ENCODE measurements at regions not wholly inside any gene's neighbourhood (a gene's known extent, or its start where the extent isn't known, plus 50 kb on each side); places are given as distances from the start of the nearest gene placed in this dataset.

- no peak for DNase-seq
Measured at GRCh38 chr12:110995615-110996014, 75.2 kb upstream of the MYL2 start.

- no peak for DNase-seq
Measured at GRCh38 chr12:110995016-110995415, 74.6 kb upstream of the MYL2 start.

- DNase-seq = no peak
Measured at GRCh38 chr12:110993434-110993833, 73.1 kb upstream of the MYL2 start.

- no peak for DNase-seq
Measured at GRCh38 chr12:110992909-110993308, 72.5 kb upstream of the MYL2 start.

- no peak for DNase-seq
Measured at GRCh38 chr12:110983811-110984210, 63.4 kb upstream of the MYL2 start.

- DNase-seq = no peak
Measured at GRCh38 chr12:110972866-110973265, 52.5 kb upstream of the MYL2 start.

- no peak for DNase-seq
Measured at GRCh38 chr12:110971936-110972335, 51.6 kb upstream of the MYL2 start.

GRCh38 chr12:110971189-110971920 is 51.0 kb upstream of the MYL2 start:
- DNase-seq = no peak
